ENCODE measurements at regions not wholly inside any gene's neighbourhood (a gene's known extent, or its start where the extent isn't known, plus 50 kb on each side); places are given as distances from the start of the nearest gene placed in this dataset.
"Not testable (repeated sequence)": the region's sequence is repeated elsewhere in the genome, so short reads cannot be mapped to it uniquely, and the experiment has no call there.

DNA sequence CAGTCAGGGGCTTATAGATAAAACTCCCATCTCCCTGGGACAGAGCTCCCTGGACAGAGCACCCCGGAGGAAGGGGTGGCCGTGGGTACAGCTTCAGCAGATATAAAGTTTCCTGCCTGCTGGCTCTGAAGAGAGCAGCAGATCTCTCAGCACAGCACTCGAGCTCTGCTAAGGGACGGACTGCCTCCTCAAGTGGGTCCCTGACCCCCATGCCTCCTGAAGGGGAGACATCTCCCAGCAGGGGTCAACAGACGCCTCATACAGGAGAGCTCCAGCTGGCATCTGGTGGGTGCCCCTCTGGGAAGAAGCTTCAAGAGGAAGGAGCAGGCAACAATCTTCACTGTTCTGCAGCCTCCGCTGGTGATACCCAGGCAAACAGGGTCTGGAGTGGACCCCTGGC is 142.1 kb downstream of the OXSM start:
- not testable (repeated sequence) for TF ChIP-seq CTCF, EP300 (IDR thresholded peaks at IDR 0.05)

Data from stomach (tissue), 4 donors.